Astrocyte of the spinal cord (primary cell): ENCODE measurements at regions not wholly inside any gene's neighbourhood (a gene's known extent, or its start where the extent isn't known, plus 50 kb on each side); places are given as distances from the start of the nearest gene placed in this dataset.

Experiments used
- DNase-seq: peaks from one replicate; pipeline ENCODE4 v3.0.0; 2011; ENCODE audit warnings: low read depth, low spot score
- H3K4me3 ChIP-seq: 2 replicates; pipeline ENCODE4 v1.5.1; 2011; ENCODE audit warnings: low read depth, mild to moderate bottlenecking, low read length, moderate library complexity
- in situ Hi-C: cut with HindIII; loops from 2 replicates; pipeline ENCODE4 v1.10.0; 2017; ENCODE audit warnings: low sequenced_read_pairs
- TF ChIP-seq, protein P1 (sequence below): IDR thresholded peaks from 2 replicates; pipeline ENCODE4 v1.5.1; 2012; ENCODE audit warnings: low read depth, mild to moderate bottlenecking, low read length, inconsistent platforms

DNA sequence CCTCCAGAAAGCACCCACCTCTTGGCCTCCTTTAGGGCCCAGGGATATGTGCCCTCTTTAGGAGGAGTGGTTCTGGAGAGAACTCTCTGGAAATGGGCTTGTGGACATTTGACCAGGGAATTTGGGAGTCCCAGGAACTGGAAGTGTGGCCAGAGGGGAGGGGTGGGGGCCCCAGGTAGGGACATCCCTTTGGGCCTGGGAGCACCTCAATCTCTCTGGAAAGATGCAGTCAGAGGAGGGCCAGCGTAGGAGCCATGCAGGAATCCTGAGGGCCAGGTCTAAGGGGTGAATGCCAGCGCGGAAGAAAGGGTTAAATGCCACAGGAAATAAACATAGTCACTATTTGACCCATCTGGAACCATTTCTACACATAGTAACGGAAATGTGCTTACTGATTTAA lies 50.3 kb upstream of the ITGA11 start:
- TF ChIP-seq, protein P1, sequence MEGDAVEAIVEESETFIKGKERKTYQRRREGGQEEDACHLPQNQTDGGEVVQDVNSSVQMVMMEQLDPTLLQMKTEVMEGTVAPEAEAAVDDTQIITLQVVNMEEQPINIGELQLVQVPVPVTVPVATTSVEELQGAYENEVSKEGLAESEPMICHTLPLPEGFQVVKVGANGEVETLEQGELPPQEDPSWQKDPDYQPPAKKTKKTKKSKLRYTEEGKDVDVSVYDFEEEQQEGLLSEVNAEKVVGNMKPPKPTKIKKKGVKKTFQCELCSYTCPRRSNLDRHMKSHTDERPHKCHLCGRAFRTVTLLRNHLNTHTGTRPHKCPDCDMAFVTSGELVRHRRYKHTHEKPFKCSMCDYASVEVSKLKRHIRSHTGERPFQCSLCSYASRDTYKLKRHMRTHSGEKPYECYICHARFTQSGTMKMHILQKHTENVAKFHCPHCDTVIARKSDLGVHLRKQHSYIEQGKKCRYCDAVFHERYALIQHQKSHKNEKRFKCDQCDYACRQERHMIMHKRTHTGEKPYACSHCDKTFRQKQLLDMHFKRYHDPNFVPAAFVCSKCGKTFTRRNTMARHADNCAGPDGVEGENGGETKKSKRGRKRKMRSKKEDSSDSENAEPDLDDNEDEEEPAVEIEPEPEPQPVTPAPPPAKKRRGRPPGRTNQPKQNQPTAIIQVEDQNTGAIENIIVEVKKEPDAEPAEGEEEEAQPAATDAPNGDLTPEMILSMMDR = no peak
- in situ Hi-C loops = no loop called here
- H3K4me3 ChIP-seq = no peak overlapping the region
- no peak for DNase-seq

DNA sequence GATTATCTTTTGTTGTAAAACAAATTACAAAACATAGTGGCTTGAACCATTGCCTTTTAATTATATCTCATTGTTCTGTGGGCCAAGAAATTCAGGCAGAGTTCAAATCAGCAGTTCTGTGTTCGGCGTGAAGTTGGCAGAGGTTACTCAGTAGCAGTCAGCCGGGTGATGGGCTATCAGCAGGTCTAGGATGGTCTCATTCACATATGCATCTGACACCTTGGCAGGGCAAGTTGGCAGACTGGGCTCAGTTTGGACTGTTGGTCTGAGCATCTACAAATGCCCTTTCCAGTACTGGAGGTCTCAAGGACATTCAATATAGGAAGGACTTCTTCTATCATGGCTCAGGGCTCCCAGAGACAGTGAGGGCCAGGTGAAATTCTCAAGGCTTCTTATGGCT lies 51.2 kb upstream of the ITGA11 start:
- TF ChIP-seq, protein P1 = no peak
- in situ Hi-C loops = no loop called here
- no peak for DNase-seq
- no peak overlapping the region for H3K4me3 ChIP-seq

DNA sequence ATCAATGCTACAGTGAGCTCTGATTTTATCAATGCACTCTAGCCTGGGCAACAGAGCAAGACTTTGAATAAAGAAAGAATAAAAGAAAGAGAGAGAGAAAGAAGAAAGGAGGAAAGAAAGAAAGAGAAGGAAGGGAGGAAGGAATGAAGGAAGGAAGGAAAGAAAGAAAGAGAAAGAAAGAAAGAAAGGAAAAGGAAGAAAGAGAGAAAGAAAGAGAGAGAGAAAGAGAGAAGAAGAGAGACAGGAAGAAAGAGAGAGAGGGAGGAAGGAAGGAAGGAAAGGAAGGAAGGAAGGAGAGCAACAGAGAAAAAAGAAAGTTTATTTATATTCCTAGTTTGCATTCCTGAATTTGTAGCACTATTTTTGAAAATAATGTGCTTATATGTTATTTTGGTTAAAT lies 52.3 kb upstream of the ITGA11 start:
- TF ChIP-seq, protein P1 = no peak
- in situ Hi-C loops = no loop called here
- no peak for DNase-seq
- H3K4me3 ChIP-seq = no peak overlapping the region

DNA sequence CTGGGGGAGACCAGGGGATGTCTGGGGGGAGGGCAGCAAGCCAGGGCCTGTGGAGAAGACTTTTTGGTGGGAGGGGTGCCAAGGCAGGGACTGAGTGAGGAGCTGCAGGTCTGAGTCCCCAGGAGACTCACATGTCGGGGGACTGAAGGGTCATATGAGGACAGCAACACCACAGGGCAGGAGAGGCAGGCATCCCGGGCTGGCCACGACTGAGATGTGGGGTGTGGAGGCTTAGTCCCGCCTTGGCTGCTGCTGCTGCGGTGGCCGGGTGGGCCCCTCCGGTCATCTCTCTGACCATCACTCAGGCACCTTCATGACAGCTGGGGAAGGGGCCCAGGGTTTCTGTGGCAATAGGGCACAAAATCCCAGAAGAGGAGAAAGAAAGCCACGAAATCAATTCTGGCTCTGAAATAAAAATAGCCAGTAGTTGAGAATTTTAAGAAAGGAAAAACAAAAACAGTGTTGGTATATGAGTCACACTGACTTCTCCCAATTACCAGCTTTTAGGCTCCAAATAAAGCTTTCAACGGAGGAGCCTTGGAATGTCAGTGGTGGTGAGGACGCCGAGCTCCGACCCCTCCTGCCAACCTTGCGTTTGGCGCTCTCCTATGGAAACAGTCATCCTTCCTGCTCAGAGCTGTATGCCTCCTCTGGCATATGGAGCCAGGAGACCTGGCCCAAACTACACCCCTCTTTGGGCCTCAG lies 52.9 kb upstream of the ITGA11 start:
- H3K4me3 ChIP-seq = no peak overlapping the region
- in situ Hi-C loops = no loop called here
- DNase-seq = peak; percentile 69
- TF ChIP-seq, protein P1 = no peak

DNA sequence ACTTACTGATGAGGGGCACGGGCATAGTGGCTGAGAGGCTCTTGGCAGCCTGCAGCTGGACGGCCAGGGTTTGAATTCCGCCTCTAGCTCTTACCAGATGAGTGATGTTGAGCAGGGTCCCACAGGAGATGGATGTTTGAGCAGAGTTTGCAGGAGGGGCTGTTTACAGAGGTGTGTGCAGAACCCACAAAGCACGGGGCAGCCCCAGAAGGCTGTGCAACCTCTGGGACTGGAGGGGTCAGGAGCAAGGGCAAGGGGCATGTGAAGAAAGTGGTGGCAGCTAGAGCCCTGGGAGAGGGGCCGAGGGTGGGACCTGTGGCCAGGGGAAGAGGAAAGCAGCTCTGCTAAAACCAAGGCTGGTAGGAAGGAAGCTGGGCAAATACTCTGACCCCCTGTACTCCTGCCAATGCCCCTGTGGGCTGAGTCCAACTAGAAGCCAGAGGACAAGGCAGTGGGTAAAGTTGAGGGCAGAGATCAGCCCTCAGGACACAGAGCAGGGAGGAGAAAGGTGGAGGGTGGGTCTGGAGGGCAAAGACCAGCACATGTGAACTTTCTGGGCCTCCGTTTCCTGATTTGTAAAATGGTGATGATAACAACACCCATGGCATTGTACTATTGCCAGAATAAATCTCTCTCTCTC lies 53.9 kb upstream of the ITGA11 start:
- no peak for DNase-seq
- in situ Hi-C loops = no loop called here
- no peak overlapping the region for H3K4me3 ChIP-seq
- TF ChIP-seq, protein P1 = no peak

DNA sequence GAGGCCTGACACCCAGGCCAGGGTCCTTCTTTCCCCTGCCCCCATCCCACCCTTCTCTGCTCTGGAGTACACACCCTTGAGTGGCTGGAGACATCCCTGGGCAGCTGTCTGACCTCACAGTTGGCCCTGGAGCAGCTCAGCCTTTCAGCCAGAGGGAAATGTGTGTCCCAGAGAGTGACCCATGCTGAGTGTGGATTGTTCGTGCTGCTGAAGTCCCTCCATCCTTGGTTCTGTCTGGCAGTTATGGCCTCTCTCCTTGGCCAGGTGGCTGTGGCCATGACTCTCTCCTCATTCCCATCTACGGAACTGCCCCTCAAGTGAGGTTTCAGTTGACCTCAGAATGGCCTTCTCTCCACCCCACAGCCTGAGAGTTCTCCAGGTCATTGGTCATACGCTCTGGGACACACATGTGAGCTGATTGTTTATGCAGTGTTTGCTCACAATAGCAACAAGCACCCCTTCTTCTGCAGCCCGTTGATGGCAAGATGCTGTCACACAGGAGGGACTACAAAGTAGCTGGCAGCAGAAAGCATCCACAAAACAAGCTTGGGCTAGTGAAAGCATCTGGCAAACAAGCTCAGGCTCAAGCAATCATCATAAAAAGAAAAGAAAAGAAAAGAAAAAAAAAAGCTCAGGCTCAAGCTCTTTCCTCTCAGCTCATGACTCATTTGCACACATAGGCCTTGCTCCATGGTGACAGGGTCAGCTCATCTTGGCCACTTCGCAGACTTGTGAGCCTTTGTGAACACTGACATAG lies 55.3 kb upstream of the ITGA11 start:
- TF ChIP-seq, protein P1 = no peak
- in situ Hi-C loops = no loop called here
- peak; percentile 57 for DNase-seq
- H3K4me3 ChIP-seq = no peak overlapping the region
